ENCODE measurements at regions not wholly inside any gene's neighbourhood (a gene's known extent, or its start where the extent isn't known, plus 50 kb on each side); places are given as distances from the start of the nearest gene placed in this dataset.
A peak's percentile ranks its signal among the peaks of the same experiment; 100 is the strongest.

DNA sequence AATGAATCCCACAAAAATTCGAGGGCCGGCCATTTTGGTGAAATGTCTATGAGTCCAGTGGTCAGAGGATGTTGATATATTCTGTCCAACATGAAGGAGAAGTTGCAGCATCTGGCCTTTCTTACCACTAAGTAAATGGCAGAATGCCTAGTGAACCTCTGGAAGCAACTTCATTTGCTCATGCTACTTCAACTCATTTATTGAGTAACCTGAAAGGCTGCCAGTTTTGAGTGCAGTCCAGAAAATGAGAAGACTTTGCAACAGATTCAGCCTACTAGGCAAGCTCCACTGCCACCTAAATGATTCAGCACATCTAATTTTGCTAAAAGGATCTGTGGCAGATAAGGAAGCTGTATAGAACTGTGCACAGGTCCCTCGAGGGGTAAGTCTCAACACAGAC lies 265.0 kb downstream of the OPA1 start:
- TF ChIP-seq, protein P1, sequence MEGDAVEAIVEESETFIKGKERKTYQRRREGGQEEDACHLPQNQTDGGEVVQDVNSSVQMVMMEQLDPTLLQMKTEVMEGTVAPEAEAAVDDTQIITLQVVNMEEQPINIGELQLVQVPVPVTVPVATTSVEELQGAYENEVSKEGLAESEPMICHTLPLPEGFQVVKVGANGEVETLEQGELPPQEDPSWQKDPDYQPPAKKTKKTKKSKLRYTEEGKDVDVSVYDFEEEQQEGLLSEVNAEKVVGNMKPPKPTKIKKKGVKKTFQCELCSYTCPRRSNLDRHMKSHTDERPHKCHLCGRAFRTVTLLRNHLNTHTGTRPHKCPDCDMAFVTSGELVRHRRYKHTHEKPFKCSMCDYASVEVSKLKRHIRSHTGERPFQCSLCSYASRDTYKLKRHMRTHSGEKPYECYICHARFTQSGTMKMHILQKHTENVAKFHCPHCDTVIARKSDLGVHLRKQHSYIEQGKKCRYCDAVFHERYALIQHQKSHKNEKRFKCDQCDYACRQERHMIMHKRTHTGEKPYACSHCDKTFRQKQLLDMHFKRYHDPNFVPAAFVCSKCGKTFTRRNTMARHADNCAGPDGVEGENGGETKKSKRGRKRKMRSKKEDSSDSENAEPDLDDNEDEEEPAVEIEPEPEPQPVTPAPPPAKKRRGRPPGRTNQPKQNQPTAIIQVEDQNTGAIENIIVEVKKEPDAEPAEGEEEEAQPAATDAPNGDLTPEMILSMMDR (IDR thresholded peaks at IDR 0.05; ENCODE audit: control insufficient read depth, insufficient read depth, low read depth, low read length, missing control alignments), result no peak
- H3K4me3 ChIP-seq (ENCODE audit: control insufficient read depth, low read depth, low read length), result no peak overlapping the region
- peak; percentile 97 for DNase-seq (ENCODE audit: low read depth)

DNA sequence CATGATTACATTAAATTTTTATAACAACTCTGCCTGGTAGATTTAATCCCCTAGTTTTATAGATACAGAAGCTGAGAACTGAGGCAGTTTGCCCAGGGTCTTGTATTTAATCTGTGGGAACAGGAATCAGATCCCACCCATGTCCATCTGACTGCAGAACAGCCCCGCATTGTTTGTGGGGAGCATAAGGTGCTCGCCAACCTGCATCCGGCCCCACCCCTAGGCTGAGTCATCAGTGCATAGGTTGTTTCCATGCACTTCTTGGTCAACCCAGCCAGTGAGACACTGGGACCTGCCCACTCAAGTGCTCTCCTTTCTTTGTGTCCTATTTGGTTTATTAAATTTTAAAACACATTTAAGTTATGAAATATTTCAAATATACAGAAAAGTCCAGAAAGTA lies 266.2 kb downstream of the OPA1 start:
- H3K4me3 ChIP-seq (ENCODE audit: control insufficient read depth, low read depth, low read length), result no peak overlapping the region
- TF ChIP-seq, protein P1 (IDR thresholded peaks at IDR 0.05; ENCODE audit: control insufficient read depth, insufficient read depth, low read depth, low read length, missing control alignments), result no peak
- DNase-seq (ENCODE audit: low read depth), result no peak

GRCh38 chr3:193861012-193861411 lies 268.0 kb downstream of the OPA1 start:
- DNase-seq (ENCODE audit: low read depth), result no peak
- TF ChIP-seq, protein P1 (IDR thresholded peaks at IDR 0.05; ENCODE audit: control insufficient read depth, insufficient read depth, low read depth, low read length, missing control alignments), result no peak
- H3K4me3 ChIP-seq (ENCODE audit: control insufficient read depth, low read depth, low read length), result no peak overlapping the region

GRCh38 chr3:193862843-193863242 lies 269.8 kb downstream of the OPA1 start:
- TF ChIP-seq, protein P1 (IDR thresholded peaks at IDR 0.05; ENCODE audit: control insufficient read depth, insufficient read depth, low read depth, low read length, missing control alignments), result no peak
- no peak overlapping the region for H3K4me3 ChIP-seq (ENCODE audit: control insufficient read depth, low read depth, low read length)
- no peak for DNase-seq (ENCODE audit: low read depth)

- H3K4me3 ChIP-seq (ENCODE audit: control insufficient read depth, low read depth, low read length), result no peak overlapping the region
- DNase-seq (ENCODE audit: low read depth), result no peak
- TF ChIP-seq, protein P1 (IDR thresholded peaks at IDR 0.05; ENCODE audit: control insufficient read depth, insufficient read depth, low read depth, low read length, missing control alignments), result no peak
These were observed 270.8 kb downstream of the OPA1 start for GRCh38 chr3:193863657-193864357.

DNA sequence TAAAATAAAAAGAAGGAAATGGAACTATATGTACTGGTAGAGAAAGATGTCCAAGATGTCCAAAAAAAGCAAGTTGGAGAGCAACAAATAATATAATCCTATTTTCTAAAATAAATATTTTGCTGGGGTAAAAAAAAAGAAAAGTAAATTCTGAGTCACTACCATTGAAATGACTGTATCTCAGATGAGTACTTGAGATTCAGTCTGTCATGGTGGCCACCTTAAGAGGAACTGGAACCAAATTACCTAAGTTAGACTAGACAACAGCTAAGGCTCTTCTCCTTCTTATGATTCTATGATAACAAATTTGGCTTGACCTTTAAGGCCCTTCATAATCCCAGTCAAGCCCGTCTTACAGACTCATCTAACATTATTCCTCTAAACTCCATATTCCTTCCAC lies 270.6 kb upstream of the HES1 start:
- TF ChIP-seq, protein P1 (IDR thresholded peaks at IDR 0.05; ENCODE audit: control insufficient read depth, insufficient read depth, low read depth, low read length, missing control alignments), result no peak
- DNase-seq (ENCODE audit: low read depth), result no peak
- no peak overlapping the region for H3K4me3 ChIP-seq (ENCODE audit: control insufficient read depth, low read depth, low read length)
